ENCODE measurements at regions not wholly inside any gene's neighbourhood (a gene's known extent, or its start where the extent isn't known, plus 50 kb on each side); places are given as distances from the start of the nearest gene placed in this dataset.

DNA sequence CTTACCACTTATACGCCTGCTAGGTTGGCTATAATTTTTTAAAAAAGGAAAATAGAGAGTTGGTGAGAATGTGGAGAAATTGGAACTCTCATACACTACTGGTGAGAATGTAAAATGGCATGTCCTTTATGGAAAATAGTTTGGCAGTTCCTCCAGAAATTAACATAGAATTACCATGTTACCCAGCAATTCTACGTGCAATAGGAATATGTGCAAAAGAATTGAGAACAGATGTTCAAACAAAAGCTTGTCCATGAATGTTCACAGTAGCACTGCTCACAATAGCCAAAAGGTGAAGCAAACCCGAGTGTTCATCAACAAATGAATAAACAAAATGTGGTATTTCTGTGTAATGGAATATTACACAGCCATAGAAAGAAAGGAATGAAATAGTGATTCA, 592.2 kb downstream of the DHX35 start (continued):
- TF ChIP-seq NANOG (IDR thresholded peaks at IDR 0.05; ENCODE audit: insufficient read depth, low read depth, low read length, poor library complexity, severe bottlenecking) = no peak
- no peak for TF ChIP-seq PHF8 (conservative IDR thresholded peaks at IDR 0.05; ENCODE audit: low read depth, low read length)
- no peak for TF ChIP-seq KDM4A (IDR thresholded peaks at IDR 0.05; ENCODE audit: low read depth, low read length, severe bottlenecking)
- TF ChIP-seq, protein P1, sequence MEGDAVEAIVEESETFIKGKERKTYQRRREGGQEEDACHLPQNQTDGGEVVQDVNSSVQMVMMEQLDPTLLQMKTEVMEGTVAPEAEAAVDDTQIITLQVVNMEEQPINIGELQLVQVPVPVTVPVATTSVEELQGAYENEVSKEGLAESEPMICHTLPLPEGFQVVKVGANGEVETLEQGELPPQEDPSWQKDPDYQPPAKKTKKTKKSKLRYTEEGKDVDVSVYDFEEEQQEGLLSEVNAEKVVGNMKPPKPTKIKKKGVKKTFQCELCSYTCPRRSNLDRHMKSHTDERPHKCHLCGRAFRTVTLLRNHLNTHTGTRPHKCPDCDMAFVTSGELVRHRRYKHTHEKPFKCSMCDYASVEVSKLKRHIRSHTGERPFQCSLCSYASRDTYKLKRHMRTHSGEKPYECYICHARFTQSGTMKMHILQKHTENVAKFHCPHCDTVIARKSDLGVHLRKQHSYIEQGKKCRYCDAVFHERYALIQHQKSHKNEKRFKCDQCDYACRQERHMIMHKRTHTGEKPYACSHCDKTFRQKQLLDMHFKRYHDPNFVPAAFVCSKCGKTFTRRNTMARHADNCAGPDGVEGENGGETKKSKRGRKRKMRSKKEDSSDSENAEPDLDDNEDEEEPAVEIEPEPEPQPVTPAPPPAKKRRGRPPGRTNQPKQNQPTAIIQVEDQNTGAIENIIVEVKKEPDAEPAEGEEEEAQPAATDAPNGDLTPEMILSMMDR (IDR thresholded peaks at IDR 0.05; ENCODE audit: control extremely low read depth in 1 of 3, insufficient read depth in 1 of 3, low read depth in 1 of 3, low read length in 3 of 3) = no peak
- TF ChIP-seq RNF2 (IDR thresholded peaks at IDR 0.05; ENCODE audit: borderline replicate concordance, low read depth, low read length, missing control alignments, poor library complexity, severe bottlenecking) = no peak
